Breast epithelium (tissue), 3 donors: ENCODE measurements at regions not wholly inside any gene's neighbourhood (a gene's known extent, or its start where the extent isn't known, plus 50 kb on each side); places are given as distances from the start of the nearest gene placed in this dataset.

Experiments used
- CTCF ChIP-seq, 3 donors: fragments of 450-650 bp; IDR thresholded peaks; one replicate each; pipeline ENCODE4 v1.5.1; 2016 to 2017; ENCODE audit warnings: antibody characterized with exemption in 3 of 3, mild to moderate bottlenecking in 3 of 3, moderate library complexity in 3 of 3
- POLR2A ChIP-seq: fragments of 450-650 bp; IDR thresholded peaks from one replicate; pipeline ENCODE4 v1.6.1; 2016; ENCODE audit warnings: antibody characterized with exemption, mild to moderate bottlenecking, moderate library complexity

GRCh38 chr5:116736671-116737070 is 162.0 kb upstream of the SEMA6A start:
- TF ChIP-seq CTCF (IDR thresholded peaks at IDR 0.05): no peak
- no peak for TF ChIP-seq POLR2A
